NCI-H460 (cell line): ENCODE measurements at regions not wholly inside any gene's neighbourhood (a gene's known extent, or its start where the extent isn't known, plus 50 kb on each side); places are given as distances from the start of the nearest gene placed in this dataset.

Experiments
- DNase-seq: peaks from one replicate; pipeline ENCODE4 v3.0.0-alpha.2; 2016; ENCODE audit warnings: low read depth; ENCODE audit errors: extremely low read depth

DNA sequence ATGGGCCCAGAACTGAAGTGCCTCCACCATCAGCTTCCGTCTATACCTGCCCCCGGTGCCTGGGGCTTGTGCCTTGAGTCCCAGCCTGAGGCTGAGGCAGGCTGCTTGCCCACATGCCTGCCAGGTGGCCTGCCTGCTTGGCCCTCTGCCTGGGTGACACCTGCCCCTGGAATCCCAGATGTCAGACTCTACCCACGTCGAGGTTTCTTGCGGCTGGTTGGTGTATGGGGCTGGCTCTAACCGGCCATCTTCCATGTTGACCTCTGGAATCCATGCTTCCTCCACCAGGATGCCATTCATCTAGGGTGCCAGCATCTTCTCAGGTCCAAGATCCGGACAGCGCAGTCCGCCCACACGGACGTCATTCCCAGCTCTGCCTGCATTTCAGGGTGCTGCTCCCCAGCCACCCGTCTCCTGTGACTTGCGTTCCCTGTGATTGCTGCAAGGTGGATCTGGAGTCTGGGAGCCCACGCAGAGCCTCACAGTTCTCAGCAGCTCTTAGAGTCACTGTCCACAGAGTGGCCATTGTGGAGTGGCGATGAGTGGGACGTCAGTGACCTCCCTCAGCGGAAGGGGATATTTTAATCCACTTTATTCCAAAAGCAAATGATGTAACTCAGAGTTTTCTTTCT, 298.1 kb downstream of the TCERG1L start:
- no peak for DNase-seq

DNA sequence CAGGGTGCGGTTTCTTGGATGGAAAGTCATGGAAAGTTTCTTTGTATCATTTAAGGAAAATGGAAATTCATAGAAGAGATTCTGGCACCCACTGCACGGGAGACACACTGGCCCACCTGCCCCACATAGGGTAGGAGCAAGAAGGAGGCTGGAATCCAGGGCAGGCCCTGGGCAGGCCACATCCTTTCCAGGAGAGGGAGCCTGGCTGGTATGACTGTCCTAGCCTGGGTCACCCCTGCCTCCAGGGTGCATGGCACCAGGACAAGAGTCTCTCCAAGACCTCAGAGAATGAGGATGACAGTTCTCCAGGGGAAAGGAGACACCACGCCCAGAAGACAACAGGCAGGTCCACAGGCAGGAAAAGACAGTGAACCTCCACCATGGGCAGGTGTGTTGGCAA, 297.2 kb downstream of the TCERG1L start:
- DNase-seq, result no peak

DNA sequence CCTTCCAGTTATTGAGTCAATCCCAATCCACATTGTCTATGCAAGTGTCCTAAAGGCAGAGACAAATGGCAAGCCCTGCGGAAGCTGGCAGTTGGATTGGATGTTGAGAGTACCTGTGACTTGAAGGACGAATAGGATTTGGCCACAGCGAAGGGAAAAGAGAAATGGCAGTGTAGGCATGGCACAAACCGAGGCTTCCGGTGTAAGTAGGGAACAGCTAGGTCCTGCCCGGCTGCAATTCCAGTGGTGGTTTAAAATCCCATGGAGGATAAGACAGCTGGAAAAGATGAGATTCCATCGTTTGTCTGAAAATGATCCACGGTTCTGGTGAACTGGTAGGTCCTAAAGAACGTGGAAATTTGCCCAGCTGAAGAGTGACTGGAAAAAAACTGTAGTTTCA, 296.2 kb downstream of the TCERG1L start:
- DNase-seq, result no peak

DNA sequence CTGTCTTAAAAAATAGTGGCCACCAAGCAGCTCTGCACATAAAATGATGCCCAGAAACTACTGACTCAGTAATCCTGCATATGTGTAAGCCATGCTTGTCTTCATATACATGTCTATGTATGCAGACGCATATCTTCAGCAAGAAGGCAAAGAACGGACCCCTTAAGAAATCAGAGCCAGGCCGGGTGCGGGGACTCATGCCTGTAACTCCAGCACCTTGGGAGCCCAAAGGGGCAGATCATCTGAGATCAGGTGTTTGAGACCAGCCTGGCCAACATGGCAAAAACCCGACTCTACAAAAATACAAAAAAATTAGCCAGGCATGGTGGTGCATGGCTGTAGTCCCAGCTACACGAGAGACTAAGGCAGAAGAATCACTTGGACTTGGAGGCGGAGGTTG, 295.0 kb downstream of the TCERG1L start:
- DNase-seq, result no peak

DNA sequence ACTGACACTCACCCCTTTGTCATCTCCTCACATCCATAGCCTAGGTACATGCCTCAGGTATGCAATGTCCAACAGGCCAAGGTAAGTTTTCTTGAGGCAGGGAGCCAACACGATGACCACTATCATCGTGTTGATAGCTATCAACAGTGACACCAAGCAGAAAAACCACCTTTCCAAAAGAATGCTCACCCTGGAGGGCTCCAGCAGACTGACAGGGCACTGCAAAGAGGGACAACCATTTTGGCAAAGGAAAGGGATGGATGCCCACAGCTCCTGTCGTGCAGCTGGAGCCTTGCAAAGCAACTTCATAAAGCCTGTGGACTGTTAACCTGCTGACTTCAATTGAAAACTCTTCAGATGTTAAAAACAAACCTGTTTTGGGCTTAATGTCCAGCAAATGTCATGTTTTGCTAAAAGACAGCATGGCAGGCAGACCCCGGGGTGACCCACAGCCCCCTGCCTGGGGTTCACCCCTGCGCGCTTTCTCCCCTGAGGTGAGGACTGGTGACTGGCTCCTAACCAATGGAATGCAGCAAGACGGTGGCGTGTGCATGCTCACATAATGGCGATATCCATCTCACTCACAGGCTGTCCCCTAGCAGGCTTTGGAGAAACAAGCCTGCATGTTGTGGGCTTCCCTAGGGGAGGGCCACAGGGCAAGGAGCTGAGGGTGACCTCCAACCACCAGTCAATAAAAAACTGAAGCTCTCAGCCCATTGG, 293.8 kb downstream of the TCERG1L start:
- DNase-seq, result no peak

DNA sequence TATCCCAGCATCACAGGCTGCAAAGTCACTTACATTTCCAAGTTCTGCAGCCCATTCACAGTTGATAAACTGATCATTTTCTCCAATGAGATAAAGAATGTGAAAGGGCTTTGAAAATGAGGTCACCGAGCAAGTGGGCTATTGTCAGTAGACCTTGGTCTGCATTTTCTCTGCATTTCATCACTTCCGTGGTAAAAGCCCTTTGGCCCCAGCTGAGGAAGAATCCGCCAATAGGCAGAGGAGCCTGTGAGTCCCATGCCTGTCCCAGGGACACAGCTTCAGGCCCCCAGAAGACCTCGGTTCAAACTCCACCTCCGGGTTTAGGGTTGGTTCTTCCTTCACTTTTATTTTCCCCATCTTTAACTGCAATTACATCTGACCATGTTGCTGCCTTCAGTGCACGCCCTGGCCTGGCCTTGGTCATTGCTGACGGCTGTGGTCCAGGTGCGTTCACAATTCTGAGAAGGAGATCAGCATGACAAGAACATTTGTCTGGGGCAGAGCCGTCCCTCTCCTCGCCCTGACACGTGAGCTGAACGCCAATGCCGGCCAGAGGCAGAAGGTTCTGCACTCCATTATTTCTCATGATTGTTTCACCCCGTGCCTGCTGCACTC, 292.5 kb downstream of the TCERG1L start:
- no peak for DNase-seq

DNA sequence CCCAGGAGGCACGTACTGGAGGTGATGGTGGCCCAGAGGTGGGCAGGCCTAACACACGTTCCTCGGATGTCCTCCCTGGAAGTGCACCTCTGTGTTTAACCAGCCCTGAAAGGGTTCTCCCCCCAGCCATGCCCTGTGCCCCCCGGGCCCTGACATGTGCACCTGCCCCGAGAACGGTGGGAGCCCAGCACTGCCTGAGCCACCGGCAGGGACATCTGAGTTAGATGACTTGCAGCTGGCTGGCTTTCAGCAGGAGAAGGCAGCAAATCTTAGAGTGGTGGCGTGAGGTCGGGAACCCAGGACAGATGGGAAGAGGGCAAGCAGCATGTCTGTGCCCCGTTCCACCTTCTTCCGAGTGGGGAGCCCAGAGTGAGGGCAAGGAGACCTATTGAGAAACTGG, 291.8 kb downstream of the TCERG1L start:
- no peak for DNase-seq

DNA sequence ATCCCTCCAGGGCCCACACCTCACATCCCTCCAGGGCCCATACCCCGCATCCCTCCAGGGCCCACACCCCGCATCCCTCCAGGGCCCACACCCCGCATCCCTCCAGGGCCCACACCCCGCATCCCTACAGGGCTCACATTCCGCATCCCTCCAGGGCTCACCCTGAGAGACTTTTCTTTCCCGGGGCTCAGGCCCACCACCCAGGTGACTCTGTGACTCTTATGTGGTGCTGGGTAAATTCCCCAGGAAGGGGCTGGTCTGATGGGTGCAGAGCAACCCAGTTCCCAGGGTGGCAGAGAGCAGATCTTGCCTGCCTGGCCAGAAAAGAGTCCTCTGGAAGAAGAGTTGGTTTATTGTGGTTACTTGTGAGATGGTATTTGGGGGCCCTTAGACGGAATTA, 290.7 kb downstream of the TCERG1L start:
- DNase-seq, result no peak

DNA sequence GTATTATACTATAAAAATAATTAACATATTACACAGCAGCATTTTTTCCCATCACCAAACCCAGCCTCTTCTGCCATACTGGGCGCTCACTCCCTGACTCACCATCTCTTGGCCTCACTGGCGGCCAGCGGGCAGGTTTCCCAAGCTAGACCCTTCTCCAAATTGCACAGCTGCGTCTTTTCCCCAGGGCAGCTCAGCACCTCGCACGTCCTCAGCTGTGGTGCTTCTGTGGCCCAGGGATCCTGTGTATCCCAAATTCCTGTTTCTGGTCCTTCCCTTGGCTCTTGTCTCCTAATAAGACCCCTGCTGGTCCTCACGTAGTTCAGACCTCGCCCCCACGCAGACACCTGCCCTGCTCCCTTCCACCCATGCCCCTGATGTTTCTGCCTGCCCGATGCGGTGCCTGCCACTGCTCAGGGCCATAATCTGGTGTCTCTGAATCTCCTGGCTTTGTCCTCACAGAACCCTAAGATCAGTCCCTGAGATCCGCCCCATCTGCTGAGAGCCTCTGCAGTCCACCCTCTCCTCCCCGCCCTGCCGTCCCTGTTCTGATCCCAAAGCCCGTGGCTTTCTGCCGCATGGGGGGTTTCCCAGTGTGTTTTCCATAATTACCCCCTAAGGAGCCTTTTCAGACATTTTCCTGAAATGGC, 290.1 kb downstream of the TCERG1L start:
- DNase-seq, result no peak

DNA sequence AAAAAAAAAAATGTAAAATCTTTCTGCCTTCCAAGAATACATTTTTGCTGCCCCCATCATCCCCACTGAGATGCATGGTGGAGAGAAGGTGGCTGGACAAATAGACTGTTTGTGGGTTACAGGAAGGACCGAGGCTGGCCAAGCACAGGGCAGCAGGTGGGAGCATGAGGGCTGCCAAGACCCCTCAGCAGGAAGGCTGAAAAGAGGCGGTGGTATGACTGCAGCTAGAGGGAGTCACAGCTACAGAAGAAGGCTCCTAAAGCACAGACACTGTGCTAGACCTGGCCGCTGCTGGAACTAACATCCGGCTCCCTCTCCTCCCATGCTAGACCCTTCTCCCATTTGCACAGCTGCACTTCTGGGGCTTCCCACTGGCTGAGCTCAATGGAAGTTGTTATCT, 289.6 kb downstream of the TCERG1L start:
- DNase-seq, result no peak

DNA sequence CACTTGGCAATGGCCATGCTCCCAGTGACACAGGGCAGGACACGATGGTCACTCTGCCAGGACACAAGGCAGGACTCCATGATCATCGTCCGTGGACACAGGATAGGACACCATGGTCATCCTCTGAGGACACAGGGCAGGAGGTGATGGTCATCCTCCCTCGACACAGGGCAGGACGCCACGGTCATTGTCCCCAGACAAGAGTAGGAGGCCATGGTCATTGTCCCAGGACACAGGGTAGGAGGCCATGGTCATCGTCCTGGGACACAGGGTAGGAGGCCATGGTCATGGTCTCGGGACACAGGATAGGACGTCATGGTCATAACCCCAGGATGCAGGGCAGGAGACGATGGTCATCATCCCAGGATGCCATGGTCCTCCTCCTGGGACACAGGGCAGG, 289.2 kb downstream of the TCERG1L start:
- no peak for DNase-seq

DNA sequence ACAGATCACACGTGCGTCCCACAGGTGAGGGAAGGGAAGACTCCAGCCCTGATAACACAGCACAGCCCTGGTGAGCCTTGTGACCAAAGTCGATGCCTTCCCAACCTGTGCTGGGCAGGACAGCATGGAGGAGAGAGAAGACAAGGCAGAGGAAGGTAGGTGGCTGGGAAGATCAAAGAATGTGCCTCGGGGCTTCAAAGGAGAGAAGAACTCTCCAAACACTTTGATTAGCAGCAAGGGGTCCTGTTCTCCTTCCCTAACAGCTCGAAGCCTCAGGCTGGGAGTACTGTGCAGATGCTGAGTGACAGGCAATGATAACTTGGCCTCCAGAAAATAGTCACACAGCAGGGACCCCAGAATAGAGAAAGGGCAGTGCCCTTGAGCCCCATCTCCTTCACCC, 288.5 kb downstream of the TCERG1L start:
- DNase-seq, result no peak

DNA sequence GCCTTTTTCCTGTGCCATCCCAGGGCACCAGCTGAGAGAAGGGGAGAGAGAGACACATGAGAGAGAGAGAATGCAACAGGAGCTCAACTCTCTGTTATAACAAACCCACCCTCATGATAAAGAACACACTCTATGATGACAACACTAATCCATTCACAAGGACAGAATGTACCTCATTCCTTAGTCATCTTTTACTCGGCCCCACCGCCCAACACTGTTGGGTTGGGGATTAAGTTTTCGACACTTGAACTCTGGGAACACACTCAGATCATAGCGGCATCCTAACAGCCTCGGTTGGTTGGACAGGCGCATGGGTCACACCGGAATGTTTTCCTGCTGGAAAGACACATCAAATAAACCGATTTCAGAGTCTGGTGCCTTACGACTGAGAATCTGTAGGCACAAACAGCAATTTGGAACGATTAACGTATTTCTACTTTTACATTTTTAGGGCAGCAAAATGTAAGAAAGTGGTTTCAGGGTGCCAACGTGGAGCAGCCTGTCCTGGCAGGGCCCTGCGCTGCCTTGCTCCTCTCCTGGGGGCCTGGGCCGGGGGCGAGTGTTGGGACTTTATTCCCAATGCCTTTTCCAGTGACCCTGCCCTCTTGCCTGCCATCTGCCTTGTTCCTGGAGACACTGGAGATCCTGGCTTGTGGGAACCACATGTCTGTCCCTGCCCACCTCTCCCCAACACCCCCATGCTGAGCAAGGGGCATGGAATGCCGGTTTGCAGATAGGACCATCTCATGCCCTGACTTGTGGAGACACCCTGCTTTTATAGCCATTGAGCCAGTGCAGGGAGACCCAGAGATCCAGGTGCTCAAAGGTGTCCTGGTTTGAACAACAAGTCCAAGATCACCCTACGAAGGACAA, 287.0 kb downstream of the TCERG1L start:
- DNase-seq, result no peak

DNA sequence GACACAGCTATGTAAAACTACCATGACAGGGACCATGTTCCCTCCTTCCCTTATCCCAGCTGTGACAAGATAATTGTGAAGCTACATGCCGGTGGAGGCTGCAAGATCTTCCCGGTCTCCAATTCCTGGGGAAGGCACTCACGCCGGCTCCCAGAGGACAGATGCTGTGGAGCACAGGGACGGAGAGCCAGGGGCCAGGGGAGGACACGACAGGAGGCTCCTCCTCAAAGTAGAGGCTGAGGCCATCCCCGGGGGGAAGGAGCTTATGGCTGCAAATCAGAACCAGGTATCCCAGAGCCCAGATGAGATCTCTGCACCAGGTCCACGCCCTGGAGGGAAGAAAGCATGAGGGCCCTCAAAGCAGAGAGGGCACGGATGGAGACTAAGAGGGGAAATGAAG, 286.2 kb downstream of the TCERG1L start:
- no peak for DNase-seq

DNA sequence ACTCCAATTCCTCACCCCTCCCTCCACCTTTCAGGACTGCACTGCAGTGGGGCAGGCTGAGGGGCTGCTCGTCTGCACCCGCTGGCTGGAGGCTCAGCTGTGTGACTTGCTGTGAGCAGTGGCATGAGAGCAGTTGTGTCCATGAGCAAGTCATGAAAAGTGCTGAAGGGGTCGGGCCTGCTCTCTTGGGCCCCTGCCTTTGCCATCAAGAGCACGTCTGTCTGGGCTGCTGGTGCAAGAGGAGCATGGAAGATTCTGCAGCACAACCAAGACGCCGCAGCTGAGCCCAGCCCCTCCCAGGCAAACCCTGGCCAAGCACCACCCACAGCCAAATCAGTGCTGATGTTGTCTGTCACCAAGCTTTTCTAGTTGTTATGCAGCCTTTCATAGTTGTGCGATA, 284.3 kb downstream of the TCERG1L start:
- DNase-seq, result no peak

DNA sequence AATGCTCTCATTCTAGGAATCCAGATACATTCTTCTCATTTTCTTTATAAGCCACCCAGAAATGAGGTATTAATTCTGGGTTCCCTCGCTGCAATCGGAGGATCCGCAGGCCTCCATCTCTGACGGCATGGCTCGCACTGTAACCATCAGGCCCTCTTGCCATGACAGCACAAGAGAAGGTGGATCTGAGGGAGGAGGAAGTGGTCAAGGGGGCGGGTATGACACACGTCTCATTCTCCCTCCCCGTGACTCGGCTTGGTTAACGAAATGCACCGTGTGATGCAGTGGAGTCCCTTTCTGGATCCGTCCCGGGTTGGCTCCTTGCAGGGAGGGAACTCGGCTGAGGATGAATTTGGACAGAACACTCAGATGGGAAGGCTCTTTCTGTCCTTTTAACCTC, 280.2 kb downstream of the TCERG1L start:
- no peak for DNase-seq

DNA sequence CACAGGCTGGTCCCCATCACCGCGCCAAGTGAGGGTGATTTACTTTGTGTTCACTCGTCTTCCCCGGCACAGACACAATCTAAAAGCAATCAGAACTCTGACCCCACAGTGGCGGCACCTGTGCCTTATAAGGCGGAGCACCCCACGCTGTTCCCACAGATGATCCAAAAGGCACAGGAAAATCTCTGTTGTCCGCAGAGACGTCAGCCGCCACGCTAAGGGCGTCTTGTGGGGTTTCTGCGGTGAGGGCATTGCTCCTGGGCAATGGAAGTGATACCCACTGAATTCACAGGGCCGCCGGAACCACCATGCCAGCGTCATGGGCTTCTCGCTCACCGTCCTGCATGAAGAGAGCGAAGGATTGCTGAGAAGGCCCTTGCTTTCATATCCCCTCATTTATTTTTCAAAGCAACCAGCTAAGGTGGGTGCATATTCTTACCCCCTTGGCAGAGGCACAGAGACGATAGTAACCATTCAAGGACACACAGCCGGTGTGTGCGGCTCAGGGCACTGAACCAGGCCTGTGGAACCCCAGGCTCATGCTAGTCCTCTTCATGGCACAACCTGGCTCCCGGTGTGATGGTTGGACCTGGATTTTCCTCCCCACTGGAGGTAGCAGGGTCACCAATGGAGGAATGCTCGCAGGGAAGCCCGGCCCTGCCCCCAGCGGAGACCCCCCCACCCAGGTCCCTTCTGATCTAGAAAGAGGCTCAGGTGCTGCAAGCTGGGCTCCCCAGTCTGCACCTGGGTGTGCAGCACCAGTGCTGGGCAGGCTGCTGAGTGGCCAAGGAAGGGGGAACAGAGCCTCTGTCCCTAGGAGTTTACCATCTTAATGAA, 279.0 kb downstream of the TCERG1L start:
- DNase-seq, result no peak

DNA sequence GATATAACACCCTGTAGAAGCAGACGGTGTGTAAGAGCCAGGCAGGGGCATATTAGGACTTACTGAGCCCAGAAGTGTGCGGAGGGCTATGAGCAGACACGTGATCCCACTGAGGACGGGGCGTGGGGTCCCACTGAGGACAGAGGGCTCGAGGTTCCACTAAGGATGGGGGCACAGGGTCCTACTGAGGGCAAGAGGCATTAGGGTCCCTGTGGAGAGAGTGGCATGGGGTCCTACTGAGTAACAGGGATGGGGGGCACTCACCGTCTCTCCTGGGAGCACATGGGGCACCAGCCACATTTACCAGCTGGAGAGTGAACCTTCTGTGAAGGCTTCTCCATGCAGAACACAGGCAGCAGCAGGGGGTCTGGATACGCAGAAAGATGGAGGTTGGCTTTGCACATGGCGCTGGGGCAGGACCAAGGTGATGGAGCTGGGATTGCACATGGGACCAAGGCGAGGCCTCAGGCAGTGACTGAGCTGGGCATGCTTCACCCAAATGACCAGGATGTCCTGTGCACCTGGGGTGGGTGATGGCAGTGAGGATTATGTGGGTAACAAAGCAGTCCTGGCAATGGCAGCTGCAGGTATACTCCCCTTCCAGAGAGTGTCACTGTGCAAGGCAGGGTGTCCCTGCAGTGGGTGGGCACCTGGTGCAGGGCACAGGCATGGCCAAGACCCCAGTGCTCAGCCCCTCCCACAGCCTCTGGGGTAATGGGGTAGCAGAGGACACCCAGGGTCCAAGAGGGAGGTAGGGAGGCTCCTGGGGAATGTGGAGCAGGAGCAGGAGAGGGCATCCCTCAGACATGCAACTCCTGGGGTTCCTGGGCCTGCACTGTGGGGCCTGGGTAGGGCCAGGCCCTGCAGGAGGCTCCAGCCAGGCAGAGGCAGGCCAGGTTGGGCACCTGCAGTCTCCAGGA, 278.1 kb downstream of the TCERG1L start:
- DNase-seq, result no peak

DNA sequence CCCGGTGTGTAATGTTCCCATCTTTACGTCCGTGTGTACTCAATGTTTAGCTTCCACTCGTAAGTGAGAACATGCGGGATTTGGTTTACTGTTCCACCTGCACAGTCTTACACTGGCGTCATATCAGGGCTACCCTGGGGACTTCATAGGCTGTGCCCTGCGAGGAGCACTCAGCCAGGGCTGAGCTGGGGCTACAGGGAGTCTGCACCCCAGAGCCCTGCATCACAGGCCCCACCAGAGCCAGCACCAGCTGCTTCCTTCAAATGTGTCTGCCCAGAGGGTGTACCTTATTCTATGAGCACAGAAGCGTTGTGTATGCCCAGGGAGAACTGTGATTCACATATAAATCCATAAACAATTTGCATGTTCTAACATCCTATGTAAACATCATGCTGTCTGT, 277.1 kb downstream of the TCERG1L start:
- no peak for DNase-seq
